Fibroblast of lung (primary cell): ENCODE measurements at regions not wholly inside any gene's neighbourhood (a gene's known extent, or its start where the extent isn't known, plus 50 kb on each side); places are given as distances from the start of the nearest gene placed in this dataset.

Experiments used
- DNase-seq, 2 donors: peaks; one replicate each; pipeline versions ENCODE4 v3.0.0 to v3.0.0-alpha.2; 2010; ENCODE audit warnings: low read depth in 2 of 2
- H2AFZ ChIP-seq: 2 replicates; pipeline ENCODE4 v1.5.1; 2012; ENCODE audit warnings: low read length, control low read depth, inconsistent platforms
- H3K27ac ChIP-seq: 2 replicates; pipeline ENCODE4 v1.5.1; 2011; ENCODE audit warnings: low read length, control low read depth; ENCODE audit not compliant: insufficient read depth
- H3K27me3 ChIP-seq: 2 replicates; pipeline ENCODE4 v1.5.1; 2011; ENCODE audit warnings: mild to moderate bottlenecking, low read length; ENCODE audit not compliant: control insufficient read depth, insufficient read depth
- H3K36me3 ChIP-seq: 2 replicates; pipeline ENCODE4 v1.5.1; 2011; ENCODE audit warnings: low read length; ENCODE audit not compliant: control insufficient read depth, insufficient read depth
- H3K4me1 ChIP-seq: 2 replicates; pipeline ENCODE4 v1.5.1; 2011; ENCODE audit warnings: low read length; ENCODE audit not compliant: control insufficient read depth, insufficient read depth; ENCODE audit errors: extremely low read depth
- H3K4me2 ChIP-seq: 2 replicates; pipeline ENCODE4 v1.5.1; 2011; ENCODE audit warnings: low read length, control low read depth; ENCODE audit not compliant: insufficient read depth; ENCODE audit errors: extremely low read depth
- H3K4me3 ChIP-seq, 4 experiments: fragments of 200-600 bp in 1 of 4; sonication (generic) in 1 of 4; replicated peaks in 1 of 4; 2 replicates each; pipeline ENCODE4 v1.5.1; 2011 to 2016; ENCODE audit warnings: low read length in 4 of 4, low read depth in 3 of 4, mild to moderate bottlenecking in 3 of 4, control low read depth in 2 of 4, inconsistent platforms in 1 of 4, mixed read lengths in 1 of 4; ENCODE audit not compliant: insufficient read depth in 1 of 4; ENCODE audit errors: control extremely low read depth in 1 of 4
- H3K79me2 ChIP-seq: 2 replicates; pipeline ENCODE4 v1.5.1; 2012; ENCODE audit warnings: mild to moderate bottlenecking, low read length, inconsistent platforms; ENCODE audit not compliant: control insufficient read depth, insufficient read depth
- H3K9ac ChIP-seq: 2 replicates; pipeline ENCODE4 v1.5.1; 2011; ENCODE audit warnings: mild to moderate bottlenecking, low read length, control low read depth; ENCODE audit not compliant: insufficient read depth
- H3K9me3 ChIP-seq: 2 replicates; pipeline ENCODE4 v1.5.1; 2012; ENCODE audit warnings: low read depth, low read length; ENCODE audit not compliant: control insufficient read depth, insufficient read depth
- H4K20me1 ChIP-seq: 2 replicates; pipeline ENCODE4 v1.5.1; 2011; ENCODE audit warnings: low read length; ENCODE audit not compliant: control insufficient read depth, insufficient read depth; ENCODE audit errors: extremely low read depth
- CTCF ChIP-seq, 2 donors: IDR thresholded peaks in 1 of 2; conservative IDR thresholded peaks in 1 of 2; 1 replicate in 1 of 2; 2 replicates in 1 of 2; pipeline ENCODE4 v1.5.1; 2011 to 2012; ENCODE audit warnings: low read length in 2 of 2, control low read depth in 1 of 2, inconsistent platforms in 1 of 2, low read depth in 1 of 2, mild to moderate bottlenecking in 1 of 2
- EZH2 ChIP-seq: IDR thresholded peaks from 2 replicates; pipeline ENCODE4 v1.5.1; 2012; ENCODE audit warnings: low read length, control low read depth, mild to moderate bottlenecking; ENCODE audit errors: missing control alignments

GRCh38 chr13:106985481-106985880 lies 417.5 kb upstream of the ARGLU1 start:
- TF ChIP-seq EZH2 (no peak), CTCF (conservative IDR thresholded peaks at IDR 0.05 in 1 of 2, IDR thresholded peaks at IDR 0.05 in 1 of 2; ENCODE audit: low read depth in 1 of 2, low read length in 2 of 2) (no peak)
- H3K79me2 ChIP-seq = no peaks in the 10 kb centered on the region
- H3K36me3 ChIP-seq = no peaks in the 10 kb centered on the region
- no peak overlapping the region for H3K9ac ChIP-seq
- H3K27me3 ChIP-seq = no peaks in the 10 kb centered on the region
- no peak overlapping the region for H2AFZ ChIP-seq
- DNase-seq = no peak
- H3K27ac ChIP-seq = no peak overlapping the region
- H3K4me2 ChIP-seq = no peak overlapping the region
- no peaks in the 10 kb centered on the region for H3K4me1 ChIP-seq
- no peaks in the 10 kb centered on the region for H4K20me1 ChIP-seq
- H3K4me3 ChIP-seq = no peak overlapping the region
- H3K9me3 ChIP-seq = no peaks in the 10 kb centered on the region

GRCh38 chr13:106981051-106981450 lies 413.1 kb upstream of the ARGLU1 start:
- DNase-seq = no peak
- Histone ChIP-seq H3K79me2 (no peaks in the 10 kb centered on the region), H3K4me3 (no peak overlapping the region), H2AFZ (no peak overlapping the region), H3K27me3 (no peaks in the 10 kb centered on the region), H3K9ac (no peak overlapping the region), H3K4me2 (no peak overlapping the region), H3K36me3 (no peaks in the 10 kb centered on the region), H3K9me3 (no peaks in the 10 kb centered on the region), H3K27ac (no peak overlapping the region), H3K4me1 (no peaks in the 10 kb centered on the region), H4K20me1 (no peaks in the 10 kb centered on the region)
- TF ChIP-seq CTCF (conservative IDR thresholded peaks at IDR 0.05 in 1 of 2, IDR thresholded peaks at IDR 0.05 in 1 of 2; ENCODE audit: low read depth in 1 of 2, low read length in 2 of 2) = no peak
- no peak for TF ChIP-seq EZH2

GRCh38 chr13:106967391-106967790 lies 399.5 kb upstream of the ARGLU1 start:
- no peak overlapping the region for H2AFZ ChIP-seq
- TF ChIP-seq CTCF (conservative IDR thresholded peaks at IDR 0.05 in 1 of 2, IDR thresholded peaks at IDR 0.05 in 1 of 2; ENCODE audit: low read depth in 1 of 2, low read length in 2 of 2) = no peak
- no peak for TF ChIP-seq EZH2
- no peaks in the 10 kb centered on the region for H3K4me1 ChIP-seq
- H3K79me2 ChIP-seq = no peaks in the 10 kb centered on the region
- no peak overlapping the region for H3K4me3 ChIP-seq
- H3K9ac ChIP-seq = no peak overlapping the region
- no peaks in the 10 kb centered on the region for H3K36me3 ChIP-seq
- no peaks in the 10 kb centered on the region for H3K27me3 ChIP-seq
- no peaks in the 10 kb centered on the region for H3K9me3 ChIP-seq
- no peak overlapping the region for H3K27ac ChIP-seq
- no peak for DNase-seq
- no peaks in the 10 kb centered on the region for H4K20me1 ChIP-seq
- no peak overlapping the region for H3K4me2 ChIP-seq
